ENCODE measurements at regions not wholly inside any gene's neighbourhood (a gene's known extent, or its start where the extent isn't known, plus 50 kb on each side); places are given as distances from the start of the nearest gene placed in this dataset.

GRCh38 chr4:23401572-23401971 lies 488.3 kb downstream of the PPARGC1A start:
- H3K27ac ChIP-seq: no peak overlapping the region
- TF ChIP-seq EZH2 (IDR thresholded peaks at IDR 0.05): no peak
- no peak for TF ChIP-seq FOXP2 (optimal IDR thresholded peaks at IDR 0.05; ENCODE audit: control extremely low read depth, extremely low read length, insufficient read depth)
- TF ChIP-seq POLR2AphosphoS5 (IDR thresholded peaks at IDR 0.05; ENCODE audit: borderline replicate concordance, low read depth, low read length): no peak
- H3K4me3 ChIP-seq: no peak overlapping the region
- no peaks in the 10 kb centered on the region for H3K36me3 ChIP-seq (ENCODE audit: insufficient read depth, low read length)
- no peak for DNase-seq (ENCODE audit: low read depth, low spot score)
- H3K9ac ChIP-seq (ENCODE audit: insufficient read length): no peak overlapping the region
- no peaks in the 10 kb centered on the region for H3K9me3 ChIP-seq (ENCODE audit: low read depth, low read length)

DNA sequence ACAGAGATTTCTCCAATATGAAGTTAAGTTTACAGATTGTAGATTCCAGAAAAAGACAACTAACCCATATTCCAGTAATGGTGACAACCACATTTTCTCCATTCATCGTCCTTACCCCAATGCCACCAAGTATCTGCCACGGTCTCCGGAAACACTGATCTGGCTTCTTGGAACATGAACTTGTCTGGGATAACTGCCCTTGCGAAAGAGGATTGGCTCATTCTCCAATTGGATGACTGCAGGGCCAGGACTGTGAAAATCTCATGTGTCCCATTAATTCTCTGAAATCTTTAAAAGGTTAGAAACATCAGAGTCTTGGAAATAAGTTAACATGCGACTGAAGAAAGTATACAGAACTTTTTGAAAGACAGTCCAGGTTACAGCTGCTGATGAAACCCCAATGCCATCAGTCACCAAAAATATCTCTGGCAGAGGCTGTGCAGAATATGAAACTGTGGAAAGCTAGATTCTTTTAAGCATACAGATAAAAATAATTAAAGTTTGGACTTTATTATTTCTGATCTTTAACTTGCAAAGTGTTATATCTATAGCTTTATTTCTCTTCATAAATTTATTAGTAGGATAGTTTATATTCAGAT lies 496.9 kb downstream of the PPARGC1A start:
- DNase-seq (ENCODE audit: low read depth, low spot score): no peak
- H3K36me3 ChIP-seq (ENCODE audit: insufficient read depth, low read length): no peaks in the 10 kb centered on the region
- no peak overlapping the region for H3K9ac ChIP-seq (ENCODE audit: insufficient read length)
- TF ChIP-seq EZH2 (IDR thresholded peaks at IDR 0.05) (no peak), POLR2AphosphoS5 (IDR thresholded peaks at IDR 0.05; ENCODE audit: borderline replicate concordance, low read depth, low read length) (no peak), FOXP2 (optimal IDR thresholded peaks at IDR 0.05; ENCODE audit: control extremely low read depth, extremely low read length, insufficient read depth) (no peak)
- no peak overlapping the region for H3K27ac ChIP-seq
- H3K4me3 ChIP-seq: no peak overlapping the region
- no peaks in the 10 kb centered on the region for H3K9me3 ChIP-seq (ENCODE audit: low read depth, low read length)

GRCh38 chr4:23390246-23390645 lies 499.6 kb downstream of the PPARGC1A start:
- H3K9me3 ChIP-seq (ENCODE audit: low read depth, low read length): no peaks in the 10 kb centered on the region
- no peaks in the 10 kb centered on the region for H3K36me3 ChIP-seq (ENCODE audit: insufficient read depth, low read length)
- TF ChIP-seq POLR2AphosphoS5 (IDR thresholded peaks at IDR 0.05; ENCODE audit: borderline replicate concordance, low read depth, low read length): no peak
- TF ChIP-seq EZH2 (IDR thresholded peaks at IDR 0.05): no peak
- no peak for TF ChIP-seq FOXP2 (optimal IDR thresholded peaks at IDR 0.05; ENCODE audit: control extremely low read depth, extremely low read length, insufficient read depth)
- no peak overlapping the region for H3K9ac ChIP-seq (ENCODE audit: insufficient read length)
- no peak overlapping the region for H3K27ac ChIP-seq
- no peak overlapping the region for H3K4me3 ChIP-seq
- DNase-seq (ENCODE audit: low read depth, low spot score): no peak

GRCh38 chr4:23388699-23389395 lies 501.0 kb downstream of the PPARGC1A start:
- Histone ChIP-seq H3K36me3 (ENCODE audit: insufficient read depth, low read length) (no peaks in the 10 kb centered on the region), H3K9me3 (ENCODE audit: low read depth, low read length) (no peaks in the 10 kb centered on the region), H3K9ac (ENCODE audit: insufficient read length) (no peak overlapping the region), H3K4me3 (no peak overlapping the region), H3K27ac (no peak overlapping the region)
- TF ChIP-seq EZH2 (IDR thresholded peaks at IDR 0.05) (no peak), POLR2AphosphoS5 (IDR thresholded peaks at IDR 0.05; ENCODE audit: borderline replicate concordance, low read depth, low read length) (no peak), FOXP2 (optimal IDR thresholded peaks at IDR 0.05; ENCODE audit: control extremely low read depth, extremely low read length, insufficient read depth) (no peak)
- no peak for DNase-seq (ENCODE audit: low read depth, low spot score)

GRCh38 chr4:23388255-23388654 lies 501.6 kb downstream of the PPARGC1A start:
- DNase-seq (ENCODE audit: low read depth, low spot score): no peak
- Histone ChIP-seq H3K9me3 (ENCODE audit: low read depth, low read length) (no peaks in the 10 kb centered on the region), H3K27ac (no peak overlapping the region), H3K36me3 (ENCODE audit: insufficient read depth, low read length) (no peaks in the 10 kb centered on the region), H3K9ac (ENCODE audit: insufficient read length) (no peak overlapping the region), H3K4me3 (no peak overlapping the region)
- TF ChIP-seq EZH2 (IDR thresholded peaks at IDR 0.05) (no peak), POLR2AphosphoS5 (IDR thresholded peaks at IDR 0.05; ENCODE audit: borderline replicate concordance, low read depth, low read length) (no peak), FOXP2 (optimal IDR thresholded peaks at IDR 0.05; ENCODE audit: control extremely low read depth, extremely low read length, insufficient read depth) (no peak)

DNA sequence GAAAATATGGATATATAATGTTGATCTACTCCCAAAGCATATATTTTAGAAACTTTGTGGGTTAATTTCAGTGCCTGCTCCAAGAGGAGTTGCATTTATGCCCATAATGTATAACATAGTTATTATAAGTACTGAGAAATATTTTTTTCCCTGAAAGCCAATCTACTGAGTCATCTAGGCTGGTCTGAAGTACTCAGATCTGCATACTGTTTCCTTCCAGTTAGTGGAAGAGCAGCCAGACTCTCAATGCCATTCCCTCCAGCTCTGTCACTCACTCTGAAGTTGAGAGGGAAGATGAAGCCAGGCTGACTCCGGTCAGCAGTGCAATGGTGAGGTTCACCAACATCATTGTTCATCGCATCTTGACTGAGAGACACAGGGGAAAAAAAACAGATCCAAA lies 505.1 kb downstream of the PPARGC1A start:
- Histone ChIP-seq H3K36me3 (ENCODE audit: insufficient read depth, low read length) (no peaks in the 10 kb centered on the region), H3K9ac (ENCODE audit: insufficient read length) (no peak overlapping the region), H3K9me3 (ENCODE audit: low read depth, low read length) (no peaks in the 10 kb centered on the region), H3K4me3 (no peak overlapping the region), H3K27ac (no peak overlapping the region)
- no peak for TF ChIP-seq EZH2 (IDR thresholded peaks at IDR 0.05)
- no peak for TF ChIP-seq POLR2AphosphoS5 (IDR thresholded peaks at IDR 0.05; ENCODE audit: borderline replicate concordance, low read depth, low read length)
- TF ChIP-seq FOXP2 (optimal IDR thresholded peaks at IDR 0.05; ENCODE audit: control extremely low read depth, extremely low read length, insufficient read depth): no peak
- DNase-seq (ENCODE audit: low read depth, low spot score): no peak

DNA sequence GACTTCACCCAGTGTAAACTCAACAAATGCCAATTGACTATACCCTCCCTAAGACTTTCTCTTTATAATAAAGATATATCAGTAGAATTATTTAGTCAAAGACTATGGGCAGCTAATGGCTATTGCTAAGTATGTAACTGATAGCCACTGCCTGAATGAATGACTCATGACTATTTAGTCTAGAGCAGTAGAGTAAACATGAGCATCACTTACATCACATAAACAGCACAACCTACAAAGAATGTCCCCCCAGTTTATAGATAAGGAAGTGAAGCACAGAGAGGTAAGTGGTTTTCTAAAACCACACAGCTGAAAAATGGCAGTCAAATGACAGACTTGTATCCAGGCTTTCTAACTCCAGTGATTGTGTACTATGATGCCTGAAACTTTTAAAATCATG lies 507.0 kb downstream of the PPARGC1A start:
- no peak overlapping the region for H3K4me3 ChIP-seq
- H3K36me3 ChIP-seq (ENCODE audit: insufficient read depth, low read length): no peaks in the 10 kb centered on the region
- H3K9ac ChIP-seq (ENCODE audit: insufficient read length): no peak overlapping the region
- TF ChIP-seq EZH2 (IDR thresholded peaks at IDR 0.05) (no peak), FOXP2 (optimal IDR thresholded peaks at IDR 0.05; ENCODE audit: control extremely low read depth, extremely low read length, insufficient read depth) (no peak), POLR2AphosphoS5 (IDR thresholded peaks at IDR 0.05; ENCODE audit: borderline replicate concordance, low read depth, low read length) (no peak)
- DNase-seq (ENCODE audit: low read depth, low spot score): no peak
- no peaks in the 10 kb centered on the region for H3K9me3 ChIP-seq (ENCODE audit: low read depth, low read length)
- H3K27ac ChIP-seq: no peak overlapping the region

DNA sequence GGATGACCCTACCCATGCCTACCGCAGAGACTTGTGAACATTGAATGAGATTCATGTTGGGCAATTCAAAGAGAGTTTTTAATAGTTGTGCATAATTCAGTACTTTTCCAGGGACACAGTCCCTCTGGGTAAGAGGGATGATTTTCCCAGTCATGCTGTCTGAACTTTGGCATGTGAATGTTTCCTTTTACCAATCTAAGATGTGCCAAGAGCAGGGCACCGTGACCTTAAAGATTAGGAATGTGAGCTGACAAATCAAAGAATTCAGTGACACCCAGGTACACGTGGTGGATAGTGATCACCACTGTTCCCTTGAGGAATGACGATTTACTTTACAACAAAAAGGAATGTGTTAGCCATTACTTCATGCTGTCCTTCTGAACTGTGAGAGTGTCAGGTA lies 515.6 kb downstream of the PPARGC1A start:
- H3K27ac ChIP-seq: no peak overlapping the region
- TF ChIP-seq EZH2 (IDR thresholded peaks at IDR 0.05): no peak
- TF ChIP-seq FOXP2 (optimal IDR thresholded peaks at IDR 0.05; ENCODE audit: control extremely low read depth, extremely low read length, insufficient read depth): no peak
- TF ChIP-seq POLR2AphosphoS5 (IDR thresholded peaks at IDR 0.05; ENCODE audit: borderline replicate concordance, low read depth, low read length): no peak
- no peak overlapping the region for H3K4me3 ChIP-seq

More for the DNA sequence above, 515.6 kb downstream of the PPARGC1A start:
- no peak for DNase-seq (ENCODE audit: low read depth, low spot score)
- no peaks in the 10 kb centered on the region for H3K9me3 ChIP-seq (ENCODE audit: low read depth, low read length)
- H3K36me3 ChIP-seq (ENCODE audit: insufficient read depth, low read length): no peaks in the 10 kb centered on the region
- H3K9ac ChIP-seq (ENCODE audit: insufficient read length): no peak overlapping the region
